Bone marrow (tissue), 2 donors: ENCODE measurements at regions not wholly inside any gene's neighbourhood (a gene's known extent, or its start where the extent isn't known, plus 50 kb on each side); places are given as distances from the start of the nearest gene placed in this dataset.

Experiments used
- DNase-seq, 2 donors: peaks; one replicate each; lab custom pipeline; 2025; lab: John Stamatoyannopoulos, UW

DNA sequence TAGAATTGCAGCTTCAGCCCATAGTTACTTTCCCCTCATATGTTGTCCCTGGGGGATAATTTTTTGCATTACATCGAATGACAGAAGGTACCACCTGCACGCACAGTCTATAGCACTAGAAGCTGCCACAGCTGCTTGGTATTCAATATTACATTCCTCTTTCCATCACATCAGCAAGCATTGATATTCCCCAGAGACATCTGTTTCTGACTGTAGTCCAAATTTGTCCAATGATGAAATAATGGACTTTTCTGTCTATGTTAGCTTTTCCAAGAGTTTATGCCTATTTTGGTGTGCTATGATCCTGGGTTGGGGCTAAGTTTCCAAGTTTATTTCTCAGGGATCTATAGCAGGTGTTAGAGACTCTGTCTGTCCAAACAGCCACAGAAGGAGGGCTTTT is 335.4 kb downstream of the LRIG3 start:
- DNase-seq = no peak

GRCh38 chr12:58586762-58587161 is 333.5 kb downstream of the LRIG3 start:
- no peak for DNase-seq

- no peak for DNase-seq
These were observed 331.5 kb downstream of the LRIG3 start for GRCh38 chr12:58588770-58589169.

DNA sequence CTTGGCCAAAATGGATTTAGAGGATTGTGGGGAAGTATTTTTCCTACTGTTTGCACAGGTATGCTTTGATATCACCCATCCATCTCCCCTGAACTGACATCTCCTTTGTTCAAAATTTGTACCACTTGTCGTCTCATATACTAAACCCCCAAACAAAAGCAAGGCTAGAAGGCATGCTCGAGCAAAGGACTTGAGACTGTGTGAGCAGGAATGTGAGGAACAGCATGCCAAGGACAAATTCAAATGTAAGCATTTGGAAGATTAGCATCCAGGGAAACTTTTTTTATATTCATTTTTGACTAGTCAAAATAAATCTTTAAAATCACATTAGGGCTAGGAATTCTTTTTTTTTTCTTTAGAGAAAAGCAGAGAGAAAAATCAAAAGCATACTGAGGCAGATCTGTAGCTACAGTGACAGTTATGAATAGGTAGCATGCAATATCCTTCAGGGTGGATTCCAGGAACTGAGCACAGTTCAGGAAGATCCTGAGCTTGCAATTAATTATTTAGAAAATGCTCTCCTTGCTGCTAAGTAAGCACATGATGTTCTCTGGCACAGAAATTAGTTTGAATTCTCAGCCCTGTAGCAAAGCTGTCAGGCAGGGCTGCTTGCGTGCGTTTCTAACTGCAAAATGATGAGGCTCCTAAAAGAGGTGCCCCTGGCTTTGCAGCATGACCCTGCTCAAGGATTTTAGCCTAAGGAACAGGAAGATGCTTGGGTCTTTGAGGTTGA is 327.7 kb downstream of the LRIG3 start:
- DNase-seq = no peak

DNA sequence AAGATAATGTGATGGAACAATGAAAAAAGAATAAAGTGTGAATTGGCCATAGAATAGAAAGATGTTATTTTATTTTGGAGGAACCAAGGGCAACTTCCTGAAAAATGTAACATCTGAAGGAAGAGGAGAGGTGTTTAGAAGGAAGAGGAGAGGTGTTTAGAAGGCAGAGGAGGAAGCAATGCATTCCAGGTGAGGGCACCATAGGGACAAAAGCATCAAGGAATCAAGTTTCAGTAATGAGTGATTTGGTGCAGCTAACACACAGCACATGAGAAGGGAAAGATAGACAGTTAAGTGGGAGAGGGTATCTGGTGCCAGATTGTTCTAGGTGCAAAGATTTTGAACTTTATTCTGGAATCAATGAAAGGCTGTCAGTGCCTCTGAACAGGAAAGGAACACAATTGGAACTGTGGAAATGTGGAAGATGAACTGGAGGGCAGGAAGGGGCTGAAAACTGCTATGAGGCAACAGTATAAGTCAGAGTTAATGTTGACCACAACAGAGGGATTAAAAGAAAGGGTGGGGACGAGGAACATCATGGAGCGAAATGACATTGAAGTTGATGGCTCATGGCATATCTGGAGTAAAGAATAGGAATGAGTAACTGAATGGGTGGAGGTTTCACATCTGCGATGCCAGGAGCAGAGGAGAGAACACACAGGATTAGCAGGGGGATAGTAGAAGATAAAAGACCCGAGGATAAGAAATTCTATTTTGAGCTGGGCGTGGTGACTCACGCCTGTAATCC is 326.6 kb downstream of the LRIG3 start:
- no peak for DNase-seq

DNA sequence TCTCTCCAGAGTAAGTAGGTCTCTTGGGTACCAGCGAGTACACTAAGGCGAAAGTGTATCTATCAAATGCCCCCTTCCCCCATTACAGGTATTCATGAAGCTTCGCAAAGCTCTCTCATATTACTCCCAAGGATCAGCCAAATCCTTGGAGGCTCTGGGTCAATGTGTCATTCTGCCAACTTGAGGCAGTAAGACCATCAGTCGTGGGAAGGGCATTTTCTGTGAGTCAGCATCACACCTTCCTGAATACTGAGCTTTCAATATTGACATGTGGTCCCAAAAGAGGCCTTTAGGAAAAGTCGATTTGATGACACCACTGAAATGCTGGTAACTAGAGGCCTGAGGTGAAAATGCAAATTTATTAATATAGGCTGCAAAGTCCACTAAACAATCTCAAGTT is 323.9 kb downstream of the LRIG3 start:
- DNase-seq = no peak

DNA sequence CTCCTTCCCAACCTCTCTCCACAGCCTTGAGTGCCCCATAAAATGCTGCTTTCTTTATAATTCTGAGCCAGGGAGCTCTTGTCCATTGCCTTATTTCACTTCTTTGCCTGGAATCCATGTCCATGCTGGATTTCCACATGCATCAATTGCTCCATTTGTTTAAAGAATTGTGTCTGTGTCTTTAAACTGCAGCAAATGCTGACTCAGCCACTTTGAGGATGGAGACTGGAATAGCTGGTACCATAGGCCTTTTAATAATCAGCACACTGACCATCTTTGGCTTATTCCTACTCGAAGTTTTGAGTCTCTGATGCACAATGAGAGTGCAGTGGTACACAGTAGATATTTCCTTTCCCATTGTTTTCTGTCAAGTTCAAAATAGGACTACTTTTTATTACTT is 318.8 kb downstream of the LRIG3 start:
- no peak for DNase-seq

DNA sequence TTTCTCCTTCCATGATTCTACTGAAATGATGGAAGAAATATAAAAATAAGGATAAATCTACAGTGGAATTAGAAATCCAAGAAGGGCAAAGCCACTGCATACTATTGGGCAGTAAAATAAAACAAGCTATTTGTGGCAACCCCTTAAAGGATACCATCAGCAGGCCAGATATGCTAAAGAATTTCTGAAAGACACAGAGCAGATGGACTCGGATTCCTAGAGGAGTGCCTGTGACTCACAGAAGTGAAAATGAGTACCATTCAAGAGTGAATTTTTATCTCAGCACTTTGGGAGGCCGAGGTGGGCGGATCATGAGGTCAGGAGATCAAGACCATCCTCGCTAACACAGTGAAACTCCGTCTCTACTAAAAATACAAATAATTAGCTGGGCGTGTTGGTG is 318.1 kb downstream of the LRIG3 start:
- no peak for DNase-seq

- DNase-seq = no peak
These were observed 317.6 kb downstream of the LRIG3 start for GRCh38 chr12:58602736-58603135.

GRCh38 chr12:58607805-58608204 is 312.5 kb downstream of the LRIG3 start:
- no peak for DNase-seq

- no peak for DNase-seq
These were observed 311.6 kb downstream of the LRIG3 start for GRCh38 chr12:58608711-58609110.

DNA sequence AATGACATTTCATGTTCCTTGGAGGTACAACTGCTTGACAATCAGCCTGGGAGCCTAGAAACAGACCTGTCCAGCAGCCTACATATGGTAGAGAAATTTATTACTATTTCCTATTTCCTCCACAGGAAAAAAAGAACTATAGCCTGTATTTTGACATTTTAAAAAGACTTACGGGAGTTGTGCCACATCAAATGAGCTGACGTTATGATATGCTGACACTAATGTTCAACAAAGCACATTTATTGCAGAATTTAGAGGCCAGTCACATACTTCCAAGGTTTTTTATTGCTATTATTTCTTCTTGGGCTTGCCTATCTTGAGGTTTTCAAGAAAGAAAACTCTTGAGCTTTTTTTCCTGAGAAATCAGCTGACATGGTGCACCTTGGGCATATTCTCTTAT is 305.3 kb downstream of the LRIG3 start:
- no peak for DNase-seq

GRCh38 chr12:58615576-58615975 is 304.7 kb downstream of the LRIG3 start:
- DNase-seq = no peak

GRCh38 chr12:58616618-58617017 is 303.7 kb downstream of the LRIG3 start:
- DNase-seq = no peak

DNA sequence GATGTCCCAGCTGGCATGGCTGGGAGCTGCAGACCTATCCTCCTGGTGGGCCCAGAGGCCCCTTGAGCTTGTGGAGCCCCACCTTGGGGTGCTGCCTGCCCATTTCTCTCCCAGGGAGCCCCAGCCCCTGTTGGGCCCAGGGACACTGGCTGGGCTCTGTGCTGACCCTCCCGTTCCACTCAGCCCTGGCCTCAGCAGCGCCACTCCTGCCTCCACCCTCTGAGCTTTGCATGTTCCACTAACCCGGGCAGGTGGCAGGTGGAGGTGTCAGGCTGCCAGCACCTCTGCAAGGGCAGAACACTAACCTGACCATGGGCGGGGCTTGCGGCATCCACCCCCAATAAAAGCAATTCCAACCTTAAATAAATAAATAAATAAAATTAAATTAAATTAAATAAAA is 299.2 kb downstream of the LRIG3 start:
- no peak for DNase-seq

DNA sequence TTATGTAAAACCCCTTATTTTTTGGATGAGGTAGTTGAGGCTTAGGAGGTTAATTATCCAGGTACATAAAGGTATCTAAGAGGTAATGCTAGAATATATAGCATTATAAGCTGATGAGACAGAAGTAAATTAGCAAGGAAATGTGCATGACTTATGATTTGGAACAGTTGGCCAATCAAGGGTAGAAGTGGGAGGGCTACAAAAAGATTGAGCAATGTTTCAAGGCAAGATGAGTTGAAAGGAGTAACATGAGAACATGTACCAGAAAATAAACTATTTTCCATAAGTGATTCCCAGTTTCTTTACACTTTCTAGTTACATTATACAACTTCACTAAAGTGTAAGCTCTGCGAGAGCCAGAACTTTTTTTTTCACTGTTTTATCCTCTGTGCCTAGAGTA is 290.9 kb downstream of the LRIG3 start:
- DNase-seq = no peak

DNA sequence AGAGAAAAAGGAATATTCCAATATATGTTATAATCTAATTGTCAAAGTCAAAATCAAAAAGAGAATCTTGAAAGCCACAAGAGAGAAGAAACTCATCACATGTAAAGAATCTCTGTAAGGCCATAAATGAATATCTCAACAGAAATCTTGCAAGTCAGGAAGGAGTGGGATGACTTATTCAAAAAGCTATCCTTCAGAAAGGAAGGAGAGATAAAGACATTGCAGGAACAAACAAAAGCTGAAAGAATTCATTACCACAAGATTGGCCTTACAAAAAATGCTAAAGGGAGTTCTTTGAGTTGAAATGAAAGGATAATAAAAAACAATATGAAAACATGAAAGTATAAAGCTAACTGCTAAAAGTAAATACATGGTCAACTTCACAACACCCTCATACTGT is 286.8 kb downstream of the LRIG3 start:
- DNase-seq = no peak

GRCh38 chr12:58639318-58639934 is 280.9 kb downstream of the LRIG3 start:
- DNase-seq = no peak

GRCh38 chr12:58640314-58640713 is 280.0 kb downstream of the LRIG3 start:
- no peak for DNase-seq

DNA sequence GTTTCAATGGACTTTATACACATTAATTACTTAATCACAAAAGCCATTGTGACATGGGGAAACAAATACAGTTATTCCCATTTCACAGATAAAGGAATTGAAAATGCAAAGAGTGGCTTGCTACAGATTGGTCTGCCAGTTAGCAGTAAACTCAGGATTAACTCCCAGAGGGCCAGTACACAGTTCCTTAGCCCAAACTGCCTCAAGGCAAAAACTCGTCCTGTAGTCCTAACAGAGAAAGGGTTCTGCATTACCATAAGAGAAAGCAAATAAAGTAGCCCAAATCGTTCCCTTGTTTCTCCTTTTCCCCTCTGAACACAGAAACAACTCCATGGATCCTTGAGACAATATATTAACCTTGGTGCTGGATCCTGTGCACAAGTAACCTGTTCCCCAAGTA is 274.4 kb downstream of the LRIG3 start:
- no peak for DNase-seq

DNA sequence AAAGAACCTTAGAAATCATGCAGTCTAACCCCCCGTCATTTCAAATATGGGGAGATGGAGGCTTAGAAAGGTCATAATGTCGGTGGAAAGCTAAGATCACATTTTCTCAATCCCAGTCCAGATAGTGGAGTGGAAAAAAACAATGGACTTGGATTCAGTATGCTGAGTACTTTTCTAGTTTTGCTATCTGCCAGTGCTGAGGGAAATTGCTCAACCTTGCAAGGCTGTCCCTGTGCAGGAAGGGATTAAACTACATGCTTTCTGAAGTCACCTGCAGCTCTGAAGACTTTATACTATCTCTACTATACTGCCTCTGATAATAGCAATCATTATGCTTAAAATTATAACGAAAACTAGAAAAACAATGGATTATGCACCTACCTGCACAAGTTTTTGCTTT is 272.8 kb downstream of the LRIG3 start:
- DNase-seq = no peak

DNA sequence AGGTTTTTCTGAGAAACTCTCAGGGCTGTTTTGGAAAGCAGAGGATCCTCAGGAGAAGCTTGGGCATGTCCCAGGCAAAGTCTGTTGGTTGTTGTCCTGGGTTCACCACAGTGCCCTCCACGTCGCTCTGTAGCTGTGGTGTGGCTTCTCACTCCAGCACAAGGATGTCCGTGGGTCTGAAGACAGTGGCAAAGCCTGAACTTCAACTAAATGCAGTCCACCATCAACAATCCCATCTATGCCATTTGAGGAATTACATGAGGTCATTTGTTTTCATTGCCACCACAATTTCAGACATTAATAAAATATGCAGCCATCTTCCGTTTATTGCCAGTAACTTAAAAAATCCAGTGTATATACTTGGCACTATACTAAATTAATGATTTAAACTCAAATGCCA is 272.1 kb downstream of the LRIG3 start:
- no peak for DNase-seq

GRCh38 chr12:58651850-58652249 is 268.5 kb downstream of the LRIG3 start:
- DNase-seq = no peak
